Thyroid gland (tissue), 4 donors: ENCODE measurements at regions not wholly inside any gene's neighbourhood (a gene's known extent, or its start where the extent isn't known, plus 50 kb on each side); places are given as distances from the start of the nearest gene placed in this dataset.

Source experiments
- CTCF ChIP-seq, 6 experiments: fragments of 200-600 bp in 3 of 6; fragments of 450-650 bp in 3 of 6; sonication (generic) in 3 of 6; IDR thresholded peaks; one replicate each; pipeline ENCODE4 v1.5.1; 2016 to 2019; ENCODE audit warnings: antibody characterized with exemption in 6 of 6, mild to moderate bottlenecking in 2 of 6, inconsistent platforms in 1 of 6, moderate library complexity in 1 of 6
- POLR2A ChIP-seq, 2 donors: fragments of 450-650 bp; IDR thresholded peaks; one replicate each; pipeline ENCODE4 v1.6.1; 2017; ENCODE audit warnings: antibody characterized with exemption in 2 of 2, mild to moderate bottlenecking in 2 of 2, moderate library complexity in 1 of 2

GRCh38 chr6:50924758-50925157 lies 106.1 kb downstream of the TFAP2B start:
- TF ChIP-seq CTCF (IDR thresholded peaks at IDR 0.05) = no peak
- TF ChIP-seq POLR2A (IDR thresholded peaks at IDR 0.05) = no peak
